Neural cell (in vitro differentiated cells): ENCODE measurements at regions not wholly inside any gene's neighbourhood (a gene's known extent, or its start where the extent isn't known, plus 50 kb on each side); places are given as distances from the start of the nearest gene placed in this dataset.

ENCODE experiments used
- H2AFZ ChIP-seq: fragments of 200-600, 300-800 bp; sonication (generic), shearing (Covaris generic); 2 replicates; pipeline ENCODE4 v1.6.0; 2014; ENCODE audit warnings: low read depth, mild to moderate bottlenecking, antibody characterized with exemption, low read length, moderate library complexity
- H3F3A ChIP-seq: fragments of 200-600 bp; shearing (Covaris generic); 2 replicates; pipeline ENCODE4 v1.6.1; 2016; ENCODE audit warnings: mild to moderate bottlenecking, moderate library complexity, mixed read lengths, antibody characterized with exemption, low read length; ENCODE audit not compliant: insufficient read depth, poor library complexity, severe bottlenecking
- H3K27ac ChIP-seq: fragments of 200-600, 300-800 bp; sonication (generic), shearing (Covaris generic); 2 replicates; pipeline ENCODE4 v1.5.1; 2014; ENCODE audit warnings: mild to moderate bottlenecking, low read length, moderate library complexity
- H3K27me3 ChIP-seq: fragments of 300-800, 200-600 bp; sonication (generic), shearing (Covaris generic); 2 replicates; pipeline ENCODE4 v1.6.0; 2014; ENCODE audit warnings: mild to moderate bottlenecking, low read depth, low read length, moderate library complexity; ENCODE audit not compliant: insufficient read depth
- H3K36me3 ChIP-seq: fragments of 300-800, 200-600 bp; sonication (generic), shearing (Covaris generic); 2 replicates; pipeline ENCODE4 v1.5.1; 2014; ENCODE audit warnings: mild to moderate bottlenecking, antibody characterized with exemption, low read length, moderate library complexity; ENCODE audit not compliant: insufficient read depth
- H3K4me2 ChIP-seq: fragments of 300-800, 200-600 bp; sonication (generic), shearing (Covaris generic); 2 replicates; pipeline ENCODE4 v1.6.0; 2014; ENCODE audit warnings: mild to moderate bottlenecking, low read length
- H3K4me3 ChIP-seq: fragments of 300-800, 200-600 bp; sonication (generic), shearing (Covaris generic); 2 replicates; pipeline ENCODE4 v1.5.1; 2014; ENCODE audit warnings: mild to moderate bottlenecking, low read length, moderate library complexity
- H3K79me2 ChIP-seq: fragments of 200-600 bp; shearing (Covaris generic); replicated peaks from 2 replicates; pipeline ENCODE4 v1.6.0; 2014; ENCODE audit warnings: mild to moderate bottlenecking, low read length, moderate library complexity; ENCODE audit not compliant: insufficient read depth
- H3K9ac ChIP-seq: fragments of 300-800, 200-600 bp; sonication (generic), shearing (Covaris generic); 2 replicates; pipeline ENCODE4 v1.6.1; 2016; ENCODE audit warnings: mild to moderate bottlenecking, low read length, mixed read lengths
- H3K9me2 ChIP-seq: fragments of 200-600 bp; shearing (Covaris generic); 2 replicates; pipeline ENCODE4 v1.6.1; 2016; ENCODE audit warnings: mild to moderate bottlenecking, low read length, mixed read lengths; ENCODE audit not compliant: insufficient read depth
- H3K9me3 ChIP-seq: fragments of 200-600, 300-800 bp; sonication (generic), shearing (Covaris generic); 2 replicates; pipeline ENCODE4 v1.6.1; 2016; ENCODE audit warnings: mild to moderate bottlenecking, mixed run types, low read length, moderate library complexity, mixed read lengths
- H4K20me1 ChIP-seq: fragments of 200-600 bp; shearing (Covaris generic); 2 replicates; pipeline ENCODE4 v1.6.1; 2016; ENCODE audit warnings: mild to moderate bottlenecking, mixed run types; ENCODE audit not compliant: insufficient read depth
- EP300 ChIP-seq: fragments of 450-650 bp; conservative IDR thresholded peaks from 2 replicates; pipeline ENCODE4 v1.6.1; 2014; ENCODE audit warnings: antibody characterized with exemption, mild to moderate bottlenecking, moderate library complexity; ENCODE audit not compliant: poor library complexity, severe bottlenecking
- EZH2 ChIP-seq: fragments of 200-600, 300-800 bp; shearing (Covaris generic), sonication (generic); IDR thresholded peaks from 2 replicates; pipeline ENCODE4 v1.6.1; 2014; ENCODE audit warnings: antibody characterized with exemption, low read length, borderline replicate concordance, mild to moderate bottlenecking; ENCODE audit not compliant: insufficient read depth, poor library complexity, severe bottlenecking
- MXI1 ChIP-seq: fragments of 450-650 bp; conservative IDR thresholded peaks from 2 replicates; pipeline ENCODE4 v1.6.1; 2014; ENCODE audit warnings: antibody characterized with exemption, mild to moderate bottlenecking; ENCODE audit not compliant: poor library complexity, severe bottlenecking
- POLR2AphosphoS5 ChIP-seq: IDR thresholded peaks from 2 replicates; pipeline ENCODE4 v1.6.1; 2012
- RAD21 ChIP-seq: fragments of 450-650 bp; conservative IDR thresholded peaks from 2 replicates; pipeline ENCODE4 v1.6.1; 2014; ENCODE audit warnings: antibody characterized with exemption, mild to moderate bottlenecking, moderate library complexity
- SMC3 ChIP-seq: fragments of 450-650 bp; conservative IDR thresholded peaks from 2 replicates; pipeline ENCODE4 v1.6.1; 2014; ENCODE audit warnings: antibody characterized with exemption, mild to moderate bottlenecking, moderate library complexity; ENCODE audit not compliant: poor library complexity
- TAF1 ChIP-seq: IDR thresholded peaks from 2 replicates; pipeline ENCODE4 v1.6.1; 2012; ENCODE audit warnings: low read depth
- TF ChIP-seq, protein P1 (sequence below): fragments of 450-650 bp; IDR thresholded peaks from 2 replicates; pipeline ENCODE4 v1.5.1; 2014; ENCODE audit warnings: antibody characterized with exemption, mild to moderate bottlenecking, moderate library complexity; ENCODE audit not compliant: poor library complexity, severe bottlenecking
- TF ChIP-seq, protein P2 (sequence below): IDR thresholded peaks from 2 replicates; pipeline ENCODE4 v1.6.1; 2012; ENCODE audit warnings: borderline replicate concordance

DNA sequence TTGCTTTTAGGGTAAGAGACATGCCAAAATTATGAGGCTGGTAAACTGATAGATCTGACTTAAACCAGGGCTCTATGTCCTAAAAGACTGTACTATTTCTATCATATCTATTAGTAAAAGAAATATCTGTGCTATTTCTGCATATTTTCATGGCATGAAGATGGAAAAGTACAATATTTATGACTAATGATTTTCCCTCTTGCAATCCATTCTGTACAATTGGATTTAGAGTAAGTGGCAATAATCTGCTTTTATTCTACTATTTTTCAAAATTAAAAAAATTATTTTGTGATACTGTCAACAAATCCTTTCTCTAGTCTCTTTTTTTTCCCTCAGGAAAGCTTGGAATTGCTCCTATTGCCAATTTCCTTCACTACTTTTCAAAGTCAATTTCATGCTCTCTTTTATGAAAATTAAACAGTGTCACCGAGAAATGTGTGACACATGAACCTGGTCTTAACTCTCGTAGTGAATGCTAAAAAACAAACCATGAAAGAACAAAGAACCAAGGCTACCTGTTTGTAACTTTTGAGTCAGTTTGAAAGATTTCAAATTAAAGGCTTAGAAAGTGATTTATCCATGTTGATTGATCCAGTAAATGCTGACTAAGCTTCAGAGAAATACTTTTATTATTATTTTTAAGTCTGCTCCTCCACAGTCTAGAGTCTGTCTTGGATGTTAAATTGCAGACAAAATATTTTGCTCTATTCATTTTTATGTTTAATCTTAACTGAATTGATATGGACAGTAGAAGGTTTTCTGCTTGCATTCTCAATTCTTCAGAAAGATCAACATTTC, 262.7 kb upstream of the CHRM2 start:
- Histone ChIP-seq H3K4me3 (no peak overlapping the region), H3F3A (no peaks in the 10 kb centered on the region), H3K27me3 (no peaks in the 10 kb centered on the region), H2AFZ (no peak overlapping the region), H3K9me2 (no peaks in the 10 kb centered on the region), H3K36me3 (no peaks in the 10 kb centered on the region), H3K4me2 (no peak overlapping the region), H3K27ac (no peak overlapping the region), H3K9ac (no peak overlapping the region), H3K9me3 (no peaks in the 10 kb centered on the region), H3K79me2 (no peaks in the 10 kb centered on the region), H4K20me1 (no peaks in the 10 kb centered on the region)
- TF ChIP-seq MXI1 (no peak), EP300 (no peak), EZH2 (no peak), POLR2AphosphoS5 (no peak), SMC3 (no peak), RAD21 (no peak), TAF1 (no peak)
- TF ChIP-seq, protein P1, sequence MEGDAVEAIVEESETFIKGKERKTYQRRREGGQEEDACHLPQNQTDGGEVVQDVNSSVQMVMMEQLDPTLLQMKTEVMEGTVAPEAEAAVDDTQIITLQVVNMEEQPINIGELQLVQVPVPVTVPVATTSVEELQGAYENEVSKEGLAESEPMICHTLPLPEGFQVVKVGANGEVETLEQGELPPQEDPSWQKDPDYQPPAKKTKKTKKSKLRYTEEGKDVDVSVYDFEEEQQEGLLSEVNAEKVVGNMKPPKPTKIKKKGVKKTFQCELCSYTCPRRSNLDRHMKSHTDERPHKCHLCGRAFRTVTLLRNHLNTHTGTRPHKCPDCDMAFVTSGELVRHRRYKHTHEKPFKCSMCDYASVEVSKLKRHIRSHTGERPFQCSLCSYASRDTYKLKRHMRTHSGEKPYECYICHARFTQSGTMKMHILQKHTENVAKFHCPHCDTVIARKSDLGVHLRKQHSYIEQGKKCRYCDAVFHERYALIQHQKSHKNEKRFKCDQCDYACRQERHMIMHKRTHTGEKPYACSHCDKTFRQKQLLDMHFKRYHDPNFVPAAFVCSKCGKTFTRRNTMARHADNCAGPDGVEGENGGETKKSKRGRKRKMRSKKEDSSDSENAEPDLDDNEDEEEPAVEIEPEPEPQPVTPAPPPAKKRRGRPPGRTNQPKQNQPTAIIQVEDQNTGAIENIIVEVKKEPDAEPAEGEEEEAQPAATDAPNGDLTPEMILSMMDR, result no peak
- TF ChIP-seq, protein P2, sequence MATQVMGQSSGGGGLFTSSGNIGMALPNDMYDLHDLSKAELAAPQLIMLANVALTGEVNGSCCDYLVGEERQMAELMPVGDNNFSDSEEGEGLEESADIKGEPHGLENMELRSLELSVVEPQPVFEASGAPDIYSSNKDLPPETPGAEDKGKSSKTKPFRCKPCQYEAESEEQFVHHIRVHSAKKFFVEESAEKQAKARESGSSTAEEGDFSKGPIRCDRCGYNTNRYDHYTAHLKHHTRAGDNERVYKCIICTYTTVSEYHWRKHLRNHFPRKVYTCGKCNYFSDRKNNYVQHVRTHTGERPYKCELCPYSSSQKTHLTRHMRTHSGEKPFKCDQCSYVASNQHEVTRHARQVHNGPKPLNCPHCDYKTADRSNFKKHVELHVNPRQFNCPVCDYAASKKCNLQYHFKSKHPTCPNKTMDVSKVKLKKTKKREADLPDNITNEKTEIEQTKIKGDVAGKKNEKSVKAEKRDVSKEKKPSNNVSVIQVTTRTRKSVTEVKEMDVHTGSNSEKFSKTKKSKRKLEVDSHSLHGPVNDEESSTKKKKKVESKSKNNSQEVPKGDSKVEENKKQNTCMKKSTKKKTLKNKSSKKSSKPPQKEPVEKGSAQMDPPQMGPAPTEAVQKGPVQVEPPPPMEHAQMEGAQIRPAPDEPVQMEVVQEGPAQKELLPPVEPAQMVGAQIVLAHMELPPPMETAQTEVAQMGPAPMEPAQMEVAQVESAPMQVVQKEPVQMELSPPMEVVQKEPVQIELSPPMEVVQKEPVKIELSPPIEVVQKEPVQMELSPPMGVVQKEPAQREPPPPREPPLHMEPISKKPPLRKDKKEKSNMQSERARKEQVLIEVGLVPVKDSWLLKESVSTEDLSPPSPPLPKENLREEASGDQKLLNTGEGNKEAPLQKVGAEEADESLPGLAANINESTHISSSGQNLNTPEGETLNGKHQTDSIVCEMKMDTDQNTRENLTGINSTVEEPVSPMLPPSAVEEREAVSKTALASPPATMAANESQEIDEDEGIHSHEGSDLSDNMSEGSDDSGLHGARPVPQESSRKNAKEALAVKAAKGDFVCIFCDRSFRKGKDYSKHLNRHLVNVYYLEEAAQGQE, result no peak

DNA sequence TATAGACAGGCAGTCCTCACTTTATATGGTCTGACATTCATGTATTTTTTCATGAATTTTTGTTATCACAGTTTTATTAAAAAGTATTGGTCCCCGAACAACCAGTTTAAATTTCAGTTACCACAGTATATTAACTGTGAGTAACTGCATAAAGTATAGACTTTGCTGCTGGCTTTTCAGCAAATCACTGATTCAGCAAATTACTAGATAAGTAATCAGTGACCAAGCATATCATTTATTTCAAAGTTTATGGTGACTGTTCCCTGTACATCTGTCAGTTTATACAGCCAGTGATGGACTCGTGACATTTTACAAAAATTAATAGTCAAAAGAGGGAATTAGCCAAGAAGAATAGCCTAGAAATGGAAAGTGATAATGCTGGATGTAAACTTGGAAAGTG, 266.7 kb upstream of the CHRM2 start:
- no peak overlapping the region for H3K27ac ChIP-seq
- H3K9me3 ChIP-seq, result no peaks in the 10 kb centered on the region
- H4K20me1 ChIP-seq, result no peaks in the 10 kb centered on the region
- TF ChIP-seq, protein P2, result no peak
- TF ChIP-seq EZH2, result no peak
- no peak overlapping the region for H3K4me3 ChIP-seq
- H3K36me3 ChIP-seq, result no peaks in the 10 kb centered on the region
- no peak overlapping the region for H2AFZ ChIP-seq
- no peaks in the 10 kb centered on the region for H3K79me2 ChIP-seq
- no peak overlapping the region for H3K4me2 ChIP-seq
- no peaks in the 10 kb centered on the region for H3F3A ChIP-seq
- no peaks in the 10 kb centered on the region for H3K27me3 ChIP-seq
- no peak overlapping the region for H3K9ac ChIP-seq
- no peaks in the 10 kb centered on the region for H3K9me2 ChIP-seq
